ENCODE measurements at regions not wholly inside any gene's neighbourhood (a gene's known extent, or its start where the extent isn't known, plus 50 kb on each side); places are given as distances from the start of the nearest gene placed in this dataset.

DNA sequence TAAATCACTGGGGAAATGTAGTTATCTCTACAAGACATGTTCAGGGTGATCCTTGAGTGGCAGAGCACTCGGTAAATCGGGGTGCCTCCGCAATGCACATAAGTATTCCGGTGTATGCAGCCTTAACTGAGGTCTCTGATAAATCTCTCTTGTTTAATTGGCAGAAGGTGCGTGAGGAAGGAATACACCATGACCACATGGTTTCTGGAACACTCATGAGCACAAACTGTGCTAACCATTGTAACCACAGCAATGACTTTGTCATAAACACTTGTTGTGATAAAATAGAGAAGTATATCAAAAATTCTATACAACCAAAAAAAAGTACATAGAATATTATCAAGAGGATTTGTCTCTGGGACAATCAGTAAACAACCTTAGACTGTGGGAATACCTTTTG lies 146.8 kb upstream of the DIO2 start:
- TF ChIP-seq, protein P1, sequence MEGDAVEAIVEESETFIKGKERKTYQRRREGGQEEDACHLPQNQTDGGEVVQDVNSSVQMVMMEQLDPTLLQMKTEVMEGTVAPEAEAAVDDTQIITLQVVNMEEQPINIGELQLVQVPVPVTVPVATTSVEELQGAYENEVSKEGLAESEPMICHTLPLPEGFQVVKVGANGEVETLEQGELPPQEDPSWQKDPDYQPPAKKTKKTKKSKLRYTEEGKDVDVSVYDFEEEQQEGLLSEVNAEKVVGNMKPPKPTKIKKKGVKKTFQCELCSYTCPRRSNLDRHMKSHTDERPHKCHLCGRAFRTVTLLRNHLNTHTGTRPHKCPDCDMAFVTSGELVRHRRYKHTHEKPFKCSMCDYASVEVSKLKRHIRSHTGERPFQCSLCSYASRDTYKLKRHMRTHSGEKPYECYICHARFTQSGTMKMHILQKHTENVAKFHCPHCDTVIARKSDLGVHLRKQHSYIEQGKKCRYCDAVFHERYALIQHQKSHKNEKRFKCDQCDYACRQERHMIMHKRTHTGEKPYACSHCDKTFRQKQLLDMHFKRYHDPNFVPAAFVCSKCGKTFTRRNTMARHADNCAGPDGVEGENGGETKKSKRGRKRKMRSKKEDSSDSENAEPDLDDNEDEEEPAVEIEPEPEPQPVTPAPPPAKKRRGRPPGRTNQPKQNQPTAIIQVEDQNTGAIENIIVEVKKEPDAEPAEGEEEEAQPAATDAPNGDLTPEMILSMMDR (IDR thresholded peaks at IDR 0.05) = no peak
- no peak for TF ChIP-seq POLR2A (IDR thresholded peaks at IDR 0.05)

Measured in stomach (tissue), 4 donors.